ENCODE measurements at regions not wholly inside any gene's neighbourhood (a gene's known extent, or its start where the extent isn't known, plus 50 kb on each side); places are given as distances from the start of the nearest gene placed in this dataset.

DNA sequence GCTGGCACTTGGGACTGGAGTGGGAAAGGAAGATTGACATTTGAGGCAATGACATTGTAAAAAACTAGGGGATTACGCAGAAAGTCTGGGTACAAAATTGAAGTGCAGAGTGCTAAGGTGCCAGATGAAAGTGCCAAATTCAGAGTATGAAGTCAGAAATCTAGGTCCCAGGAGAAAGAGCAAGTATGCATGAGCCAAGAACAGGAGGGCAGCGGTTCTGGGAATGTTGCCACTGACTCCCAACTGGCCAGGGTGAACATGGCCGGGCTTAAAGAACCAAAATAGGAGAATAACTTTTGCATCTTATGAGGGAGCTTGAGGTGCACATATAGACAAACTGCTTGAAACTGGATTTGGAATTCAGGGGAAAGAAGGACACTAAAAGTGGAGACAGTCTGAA is 495.8 kb upstream of the KLF12 start:
- ChIA-PET POLR2A (no interaction called here), CTCF (no interaction called here)
- BruUV-seq (replicated peaks): no TSS peak
- Histone ChIP-seq H3K4me1 (ENCODE audit: control insufficient read depth, insufficient read depth, low read length) (no peaks in the 10 kb centered on the region), H3K36me3 (ENCODE audit: control insufficient read depth, insufficient read depth, low read length) (no peaks in the 10 kb centered on the region), H3K27me3 (ENCODE audit: control insufficient read depth, insufficient read depth, low read length) (no peaks in the 10 kb centered on the region), H3K9me3 (ENCODE audit: control insufficient read depth, insufficient read depth, low read depth, low read length) (no peaks in the 10 kb centered on the region), H3K4me3 (ENCODE audit: low read depth in 2 of 2, low read length in 2 of 2) (no peak overlapping the region), H3K27ac (ENCODE audit: low read length) (no peak overlapping the region)
- in situ Hi-C loops (cut with HindIII; ENCODE audit: low pct_unique_long_range_greater_than_20kb, low sequenced_read_pairs): no loop called here
- intact Hi-C loops (cut with micrococcal nuclease; ENCODE audit: unreplicated experiment): no loop called here
- TF ChIP-seq CTCF (IDR thresholded peaks at IDR 0.05): no peak
- no peak for TF ChIP-seq SIN3A (IDR thresholded peaks at IDR 0.05; ENCODE audit: borderline replicate concordance, insufficient read depth, low read depth, low read length)
- TF ChIP-seq POLR2AphosphoS5 (IDR thresholded peaks at IDR 0.05; ENCODE audit: low read depth, low read length): no peak
- TF ChIP-seq REST (IDR thresholded peaks at IDR 0.05; ENCODE audit: insufficient read depth in 1 of 2, low read depth in 2 of 2, low read length in 1 of 2): no peak
- ATAC-seq (no peak), DNase-seq (ENCODE audit: low read depth, low spot score) (no peak)

- DNase-seq (ENCODE audit: low read depth, low spot score) (no peak), ATAC-seq (no peak)
- no peaks in the 10 kb centered on the region for H3K36me3 ChIP-seq (ENCODE audit: control insufficient read depth, insufficient read depth, low read length)
- in situ Hi-C loops (cut with HindIII; ENCODE audit: low pct_unique_long_range_greater_than_20kb, low sequenced_read_pairs) (no loop called here), intact Hi-C loops (cut with micrococcal nuclease; ENCODE audit: unreplicated experiment) (no loop called here)
- BruUV-seq (replicated peaks): no TSS peak
- no peaks in the 10 kb centered on the region for H3K4me1 ChIP-seq (ENCODE audit: control insufficient read depth, insufficient read depth, low read length)
- H3K27me3 ChIP-seq (ENCODE audit: control insufficient read depth, insufficient read depth, low read length): no peaks in the 10 kb centered on the region
- TF ChIP-seq TCF7L2 (IDR thresholded peaks at IDR 0.05; ENCODE audit: low read depth, low read length) (no peak), POLR2AphosphoS5 (IDR thresholded peaks at IDR 0.05; ENCODE audit: low read depth, low read length) (no peak), REST (IDR thresholded peaks at IDR 0.05; ENCODE audit: insufficient read depth in 1 of 2, low read depth in 2 of 2, low read length in 1 of 2) (no peak), SIN3A (IDR thresholded peaks at IDR 0.05; ENCODE audit: borderline replicate concordance, insufficient read depth, low read depth, low read length) (no peak), CTCF (IDR thresholded peaks at IDR 0.05) (no peak)
- no peak overlapping the region for H3K27ac ChIP-seq (ENCODE audit: low read length)
- ChIA-PET CTCF (no interaction called here), POLR2A (no interaction called here)
- H3K9me3 ChIP-seq (ENCODE audit: control insufficient read depth, insufficient read depth, low read depth, low read length): no peaks in the 10 kb centered on the region
- no peak overlapping the region for H3K4me3 ChIP-seq (ENCODE audit: low read depth in 2 of 2, low read length in 2 of 2)
Observed at GRCh38 chr13:74625541-74625940, 491.3 kb upstream of the KLF12 start.

Measured in Panc1 (cell line).